Type B pancreatic cell (in vitro differentiated cells): ENCODE measurements at regions not wholly inside any gene's neighbourhood (a gene's known extent, or its start where the extent isn't known, plus 50 kb on each side); places are given as distances from the start of the nearest gene placed in this dataset.

Experiments
- DNase-seq: peaks from one replicate; pipeline ENCODE4 v3.0.0; 2021; ENCODE audit warnings: mixed read lengths; ENCODE audit not compliant: unreplicated experiment; ENCODE audit errors: extremely low spot score
- H3K27ac Mint-ChIP-seq: 2 replicates; pipeline ENCODE4 v1.8.0; 2021; ENCODE audit warnings: mild to moderate bottlenecking, mixed read lengths
- H3K27me3 Mint-ChIP-seq: 2 replicates; pipeline ENCODE4 v1.8.0; 2021; ENCODE audit warnings: mixed read lengths
- H3K36me3 Mint-ChIP-seq: 2 replicates; pipeline ENCODE4 v1.8.0; 2021; ENCODE audit warnings: mixed read lengths
- H3K4me1 Mint-ChIP-seq: one replicate; pipeline ENCODE4 v1.8.0; 2021; ENCODE audit warnings: mixed read lengths; ENCODE audit not compliant: unreplicated experiment
- H3K4me3 Mint-ChIP-seq: 2 replicates; pipeline ENCODE4 v1.8.0; 2021; ENCODE audit warnings: mild to moderate bottlenecking, mixed read lengths
- H3K9me3 Mint-ChIP-seq: 2 replicates; pipeline ENCODE4 v1.8.0; 2021; ENCODE audit warnings: mixed read lengths
- CTCF ChIP-seq: fragments of 200-600 bp; sonication (generic); conservative IDR thresholded peaks from 2 replicates; pipeline ENCODE4 v1.5.0; 2021; ENCODE audit warnings: antibody characterized with exemption, mild to moderate bottlenecking

DNA sequence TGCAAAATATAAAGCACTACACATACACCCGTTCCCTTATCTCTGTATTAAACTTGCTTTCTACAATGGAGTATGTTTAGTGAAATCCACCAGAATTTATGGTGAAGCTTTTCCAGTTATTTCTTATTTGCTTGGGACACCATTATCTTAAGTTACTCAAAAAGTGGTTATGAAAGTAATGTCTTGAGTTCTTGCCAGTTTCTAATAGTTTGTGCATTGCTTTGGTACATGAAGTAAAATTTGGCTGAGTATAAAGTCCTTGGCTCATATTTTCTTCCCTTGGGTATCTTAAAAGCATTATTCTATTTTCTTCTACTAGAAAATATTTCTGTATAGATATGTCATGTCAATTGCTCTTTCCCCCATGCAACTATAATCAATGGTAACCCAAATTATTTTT lies 85.2 kb downstream of the POLR1F start:
- TF ChIP-seq CTCF: no peak
- no peaks in the 10 kb centered on the region for H3K4me1 Mint-ChIP-seq
- H3K27me3 Mint-ChIP-seq: no peaks in the 10 kb centered on the region
- no peak for DNase-seq
- no peaks in the 10 kb centered on the region for H3K9me3 Mint-ChIP-seq
- no peak overlapping the region for H3K27ac Mint-ChIP-seq
- no peaks in the 10 kb centered on the region for H3K36me3 Mint-ChIP-seq
- no peak overlapping the region for H3K4me3 Mint-ChIP-seq

DNA sequence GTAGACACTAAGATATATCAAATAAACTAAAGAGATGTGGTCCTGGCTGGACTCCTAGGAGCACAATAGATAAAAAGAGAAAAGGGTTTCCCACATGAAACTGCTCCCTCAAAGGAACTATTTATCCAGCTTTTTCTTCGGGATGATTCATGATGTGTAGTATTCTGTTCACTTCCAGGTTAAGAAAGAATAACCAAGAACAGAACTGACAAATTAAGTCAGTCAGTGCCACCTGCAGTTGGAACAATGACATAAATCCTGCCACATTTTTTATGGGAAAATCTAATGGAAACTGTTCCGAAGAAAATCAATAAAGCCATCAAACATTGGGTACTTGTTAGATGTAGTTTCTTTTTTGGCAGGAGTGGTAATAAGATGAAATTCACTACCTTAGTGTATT lies 87.1 kb downstream of the POLR1F start:
- H3K27me3 Mint-ChIP-seq: no peaks in the 10 kb centered on the region
- DNase-seq: no peak
- H3K4me3 Mint-ChIP-seq: no peak overlapping the region
- TF ChIP-seq CTCF: no peak
- H3K27ac Mint-ChIP-seq: no peak overlapping the region
- H3K36me3 Mint-ChIP-seq: no peaks in the 10 kb centered on the region
- no peaks in the 10 kb centered on the region for H3K9me3 Mint-ChIP-seq
- no peaks in the 10 kb centered on the region for H3K4me1 Mint-ChIP-seq

DNA sequence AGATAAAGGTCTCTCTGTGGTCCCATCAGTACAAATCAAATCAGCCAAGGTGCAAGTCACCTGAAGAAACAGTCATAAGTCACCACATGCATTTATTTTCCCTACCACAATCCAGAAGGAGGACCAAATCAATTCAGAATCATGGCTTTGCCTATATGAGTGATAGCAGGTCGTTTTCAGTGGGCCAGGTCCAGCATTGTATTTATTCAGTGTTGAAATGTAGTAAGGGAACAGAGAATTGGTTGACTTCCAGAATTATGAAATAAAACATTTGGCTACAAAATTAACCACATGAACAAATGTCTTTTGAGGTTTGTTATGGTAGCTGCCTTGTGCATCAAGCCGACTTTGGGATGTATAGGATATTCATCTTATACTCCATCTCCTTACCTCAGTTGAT lies 88.4 kb downstream of the POLR1F start:
- Mint-ChIP-seq H3K27ac (no peak overlapping the region), H3K27me3 (no peaks in the 10 kb centered on the region), H3K9me3 (no peaks in the 10 kb centered on the region), H3K4me3 (no peak overlapping the region), H3K4me1 (no peaks in the 10 kb centered on the region), H3K36me3 (no peaks in the 10 kb centered on the region)
- DNase-seq: no peak
- TF ChIP-seq CTCF: no peak

DNA sequence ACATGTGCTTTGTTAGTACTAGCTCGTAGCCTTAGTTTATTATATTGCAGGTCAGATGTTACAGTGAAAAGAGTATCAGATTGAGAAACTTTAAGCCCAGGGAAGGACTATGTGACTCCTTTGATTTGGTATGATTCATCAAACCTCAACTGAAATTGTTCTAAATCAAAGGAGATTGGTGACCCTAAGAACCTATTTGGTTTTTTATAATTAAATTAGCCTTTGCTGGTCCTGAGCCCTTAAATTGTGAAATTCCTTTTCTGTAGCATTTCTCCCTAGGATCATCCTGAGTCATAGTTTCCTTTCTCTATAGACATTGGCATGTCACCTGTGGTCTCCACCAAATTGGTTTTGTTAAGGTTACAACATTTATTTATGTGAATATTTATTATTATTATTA lies 89.7 kb downstream of the POLR1F start:
- Mint-ChIP-seq H3K9me3 (no peaks in the 10 kb centered on the region), H3K36me3 (no peaks in the 10 kb centered on the region), H3K27me3 (no peaks in the 10 kb centered on the region), H3K27ac (no peak overlapping the region), H3K4me3 (no peak overlapping the region), H3K4me1 (no peaks in the 10 kb centered on the region)
- TF ChIP-seq CTCF: no peak
- DNase-seq: no peak

- Mint-ChIP-seq H3K9me3 (no peaks in the 10 kb centered on the region), H3K4me3 (no peak overlapping the region), H3K4me1 (no peaks in the 10 kb centered on the region), H3K27me3 (peaks cover 3% of the 10 kb centered on the region), H3K36me3 (no peaks in the 10 kb centered on the region), H3K27ac (no peak overlapping the region)
- no peak for DNase-seq
- TF ChIP-seq CTCF: no peak
Measured at GRCh38 chr7:19617901-19618300, 90.9 kb downstream of the POLR1F start.
